ENCODE measurements at regions not wholly inside any gene's neighbourhood (a gene's known extent, or its start where the extent isn't known, plus 50 kb on each side); places are given as distances from the start of the nearest gene placed in this dataset.

DNA sequence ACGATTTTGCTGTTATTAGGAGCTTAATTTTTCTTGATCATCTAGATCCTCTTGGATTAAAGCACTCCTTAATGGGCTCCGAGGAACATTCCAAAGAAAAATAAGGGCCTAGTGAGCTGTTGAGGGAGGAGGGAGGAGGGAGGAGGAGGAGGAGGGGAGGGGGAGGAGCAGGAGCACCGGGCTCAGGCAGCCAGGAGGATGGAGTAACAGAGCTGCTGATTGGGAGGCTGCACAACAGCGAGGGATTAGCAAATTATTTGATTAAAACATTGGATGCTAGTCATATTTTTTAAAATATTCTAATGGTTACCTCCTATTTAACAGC lies 302.1 kb upstream of the RRP15 start:
- no peak for DNase-seq
- Histone ChIP-seq H3K4ac (ENCODE audit: low read depth, low read length) (no peak overlapping the region), H3K79me1 (ENCODE audit: insufficient read depth, low read depth, low read length, poor library complexity, severe bottlenecking) (no peaks in the 10 kb centered on the region), H4K91ac (ENCODE audit: insufficient read length, low read depth, low read length) (no peak overlapping the region), H3K23me2 (ENCODE audit: insufficient read length, low read depth, low read length, poor library complexity, severe bottlenecking) (no peaks in the 10 kb centered on the region), H4K20me1 (ENCODE audit: control insufficient read depth, insufficient read depth, insufficient read length) (no peaks in the 10 kb centered on the region), H2BK20ac (ENCODE audit: low read depth, low read length, poor library complexity, severe bottlenecking) (no peak overlapping the region), H4K8ac (replicated peaks; ENCODE audit: insufficient read length, low read depth, low read length) (no peak overlapping the region), H3T11ph (ENCODE audit: low read length) (no peak overlapping the region), H3K9me3 (ENCODE audit: control insufficient read depth, low read depth, low read length) (no peaks in the 10 kb centered on the region), H2AFZ (ENCODE audit: low read length) (no peak overlapping the region), H3K27ac (ENCODE audit: insufficient read length, low read depth, low read length) (no peak overlapping the region), H2BK5ac (ENCODE audit: insufficient read length, low read length) (no peak overlapping the region), H2AK5ac (ENCODE audit: insufficient read length, low read length) (no peak overlapping the region), H3K23ac (ENCODE audit: insufficient read length, low read depth, low read length) (no peak overlapping the region), H3K18ac (ENCODE audit: insufficient read length, low read depth, low read length) (no peak overlapping the region), H3K4me1 (ENCODE audit: insufficient read depth, low read length) (peaks cover 3% of the 10 kb centered on the region; the same call in 1 of the 2 replicates), H3K27me3 (ENCODE audit: insufficient read depth, low read length) (no peaks in the 10 kb centered on the region), H3K56ac (ENCODE audit: insufficient read length, low read depth, low read length) (no peak overlapping the region), H4K5ac (ENCODE audit: insufficient read length, low read depth, low read length) (no peak overlapping the region), H3K79me2 (ENCODE audit: insufficient read depth, low read length) (no peaks in the 10 kb centered on the region), H3K4me2 (ENCODE audit: insufficient read depth, insufficient read length, low read length) (no peak overlapping the region), H3K14ac (ENCODE audit: insufficient read depth, low read length) (no peak overlapping the region), H2BK120ac (ENCODE audit: low read depth, low read length, poor library complexity, severe bottlenecking) (no peak overlapping the region), H2BK15ac (ENCODE audit: low read depth, low read length) (no peak overlapping the region), H3K9ac (ENCODE audit: extremely low read depth, insufficient read length, low read length) (no peak overlapping the region), H2BK12ac (ENCODE audit: insufficient read length, low read depth, low read length) (no peak overlapping the region)
- H3K27ac Mint-ChIP-seq: no peak overlapping the region
- H3K27me3 Mint-ChIP-seq (ENCODE audit: low read depth): no peaks in the 10 kb centered on the region
- H3K4me1 Mint-ChIP-seq: peaks cover 13 to 15% of the 10 kb centered on the region in 2 experiments
- H3K36me3 Mint-ChIP-seq (ENCODE audit: insufficient read depth in 1 of 3, low read depth in 3 of 3): no peaks in the 10 kb centered on the region
- whole genome bisulfite sequencing (ENCODE audit: extremely low coverage, insufficient read length, low lambda C conversion rate): no CpG with 5 or more reads among the region's 4 CpGs
- H3K9me3 Mint-ChIP-seq: no peaks in the 10 kb centered on the region
- TF ChIP-seq CTCF (conservative IDR thresholded peaks at IDR 0.05): no peak
- H3K4me3 Mint-ChIP-seq: no peak overlapping the region

Measured in H9 (cell line).